GM06990 (cell line): ENCODE measurements at regions not wholly inside any gene's neighbourhood (a gene's known extent, or its start where the extent isn't known, plus 50 kb on each side); places are given as distances from the start of the nearest gene placed in this dataset.
"Not testable (repeated sequence)": the region's sequence is repeated elsewhere in the genome, so short reads cannot be mapped to it uniquely, and the experiment has no call there.

Source experiments
- DNase-seq: peaks from one replicate; pipeline ENCODE4 v3.0.0-alpha.2; 2011; ENCODE audit not compliant: insufficient read length; ENCODE audit errors: extremely low read depth
- H3K27me3 ChIP-seq: replicated peaks from 2 replicates; pipeline ENCODE4 v1.6.0; 2011; ENCODE audit warnings: low read length; ENCODE audit not compliant: control insufficient read depth, insufficient read depth
- H3K36me3 ChIP-seq: 2 replicates; pipeline ENCODE4 v1.5.1; 2011; ENCODE audit warnings: low read length; ENCODE audit not compliant: control insufficient read depth, insufficient read depth
- H3K4me3 ChIP-seq: replicated peaks from 2 replicates; pipeline ENCODE4 v1.5.1; 2011; ENCODE audit warnings: low read depth, mild to moderate bottlenecking, control low read depth, low read length
- CTCF ChIP-seq: IDR thresholded peaks from 2 replicates; pipeline ENCODE4 v1.5.1; 2011; ENCODE audit warnings: low read length, control low read depth, mild to moderate bottlenecking, inconsistent platforms; ENCODE audit not compliant: insufficient read depth, poor library complexity, severe bottlenecking

GRCh38 chr7:13797545-13797944, 191.9 kb downstream of the ETV1 start:
- DNase-seq = no peak
- Histone ChIP-seq H3K27me3 (no peaks in the 10 kb centered on the region), H3K36me3 (no peaks in the 10 kb centered on the region), H3K4me3 (no peak overlapping the region)
- TF ChIP-seq CTCF = no peak

- TF ChIP-seq CTCF = no peak
- no peaks in the 10 kb centered on the region for H3K36me3 ChIP-seq
- no peaks in the 10 kb centered on the region for H3K27me3 ChIP-seq
- no peak overlapping the region for H3K4me3 ChIP-seq
- DNase-seq = no peak
Observed at GRCh38 chr7:13800694-13801448, 188.6 kb downstream of the ETV1 start.

GRCh38 chr7:13801669-13802068, 187.8 kb downstream of the ETV1 start:
- no peak for TF ChIP-seq CTCF
- Histone ChIP-seq H3K4me3 (no peak overlapping the region), H3K27me3 (no peaks in the 10 kb centered on the region), H3K36me3 (no peaks in the 10 kb centered on the region)
- no peak for DNase-seq

GRCh38 chr7:13802651-13803050, 186.8 kb downstream of the ETV1 start:
- TF ChIP-seq CTCF = no peak

GRCh38 chr7:13803134-13803533, 186.3 kb downstream of the ETV1 start:
- TF ChIP-seq CTCF = no peak
- Histone ChIP-seq H3K36me3 (no peaks in the 10 kb centered on the region), H3K27me3 (no peaks in the 10 kb centered on the region), H3K4me3 (no peak overlapping the region)
- no peak for DNase-seq

More at GRCh38 chr7:13802651-13803050, 186.8 kb downstream of the ETV1 start:
- DNase-seq = no peak
- H3K36me3 ChIP-seq = no peaks in the 10 kb centered on the region
- H3K27me3 ChIP-seq = no peaks in the 10 kb centered on the region
- H3K4me3 ChIP-seq = no peak overlapping the region

GRCh38 chr7:13806089-13806867, 183.2 kb downstream of the ETV1 start:
- DNase-seq, H3K4me3 ChIP-seq, H3K36me3 ChIP-seq, H3K27me3 ChIP-seq: not testable (repeated sequence)

GRCh38 chr7:13817230-13817629, 172.2 kb downstream of the ETV1 start:
- not testable (repeated sequence) for DNase-seq, H3K36me3 ChIP-seq, H3K4me3 ChIP-seq, H3K27me3 ChIP-seq
